Activated CD4-positive, alpha-beta T cell treated with anti-CD3 and anti-CD28 coated beads for 24 hours (primary cell): ENCODE measurements at regions not wholly inside any gene's neighbourhood (a gene's known extent, or its start where the extent isn't known, plus 50 kb on each side); places are given as distances from the start of the nearest gene placed in this dataset.
"Not testable (repeated sequence)": the region's sequence is repeated elsewhere in the genome, so short reads cannot be mapped to it uniquely, and the experiment has no call there.

Experiments
- DNase-seq, 2 donors: peaks; one replicate each; pipeline ENCODE4 v3.0.0-alpha.2; 2020; ENCODE audit warnings: low read depth in 2 of 2

GRCh38 chr10:125236091-125236490, 75.7 kb upstream of the CTBP2 start:
- DNase-seq = no peak

GRCh38 chr10:125235093-125236069, 75.0 kb upstream of the CTBP2 start:
- no peak for DNase-seq

- not testable (repeated sequence) for DNase-seq
Measured at GRCh38 chr10:125234576-125234975, 74.2 kb upstream of the CTBP2 start.

DNA sequence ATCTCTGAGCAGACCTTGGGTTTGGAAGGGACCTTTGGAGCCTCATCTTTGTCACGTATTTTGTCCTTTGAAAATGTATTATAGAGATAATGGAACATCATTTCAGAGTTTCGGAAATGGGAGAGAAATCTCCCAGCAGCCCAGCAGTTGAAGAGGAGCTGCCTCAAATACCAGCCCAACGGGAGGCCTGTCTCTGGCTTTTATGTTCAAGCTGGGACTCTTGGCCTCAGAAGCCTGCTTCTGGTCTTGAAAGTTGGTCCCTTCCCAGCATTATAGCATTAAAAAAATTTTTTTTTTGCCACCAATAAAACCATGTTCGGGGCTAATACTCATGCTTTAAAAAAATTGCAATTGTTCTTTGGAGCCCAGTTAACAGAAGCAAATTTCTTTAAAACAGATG, 73.4 kb upstream of the CTBP2 start:
- DNase-seq = no peak

GRCh38 chr10:125232841-125233240, 72.5 kb upstream of the CTBP2 start:
- DNase-seq = no peak

GRCh38 chr10:125231813-125232475, 71.6 kb upstream of the CTBP2 start:
- DNase-seq = no peak

- no peak for DNase-seq
Measured at GRCh38 chr10:125231116-125231812, 70.9 kb upstream of the CTBP2 start.

DNA sequence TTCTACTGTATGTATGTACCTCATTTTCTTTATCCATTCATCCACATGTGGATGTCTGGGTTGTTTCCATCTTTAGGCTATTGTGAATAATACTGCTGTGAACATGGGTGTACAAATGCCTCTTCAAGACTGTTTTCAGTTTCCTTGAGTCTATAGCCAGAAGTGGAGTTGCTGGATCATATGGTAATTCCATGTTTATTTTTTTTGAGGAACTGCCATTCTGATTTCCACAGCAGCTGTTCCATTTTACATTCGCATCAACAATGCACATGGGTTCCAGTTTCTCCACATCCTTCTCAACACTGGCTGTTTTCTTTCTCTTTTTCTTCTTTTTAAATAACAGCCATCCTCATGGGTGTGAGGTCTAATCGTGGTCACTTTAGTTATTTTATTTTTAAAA, 69.9 kb upstream of the CTBP2 start:
- no peak for DNase-seq

DNA sequence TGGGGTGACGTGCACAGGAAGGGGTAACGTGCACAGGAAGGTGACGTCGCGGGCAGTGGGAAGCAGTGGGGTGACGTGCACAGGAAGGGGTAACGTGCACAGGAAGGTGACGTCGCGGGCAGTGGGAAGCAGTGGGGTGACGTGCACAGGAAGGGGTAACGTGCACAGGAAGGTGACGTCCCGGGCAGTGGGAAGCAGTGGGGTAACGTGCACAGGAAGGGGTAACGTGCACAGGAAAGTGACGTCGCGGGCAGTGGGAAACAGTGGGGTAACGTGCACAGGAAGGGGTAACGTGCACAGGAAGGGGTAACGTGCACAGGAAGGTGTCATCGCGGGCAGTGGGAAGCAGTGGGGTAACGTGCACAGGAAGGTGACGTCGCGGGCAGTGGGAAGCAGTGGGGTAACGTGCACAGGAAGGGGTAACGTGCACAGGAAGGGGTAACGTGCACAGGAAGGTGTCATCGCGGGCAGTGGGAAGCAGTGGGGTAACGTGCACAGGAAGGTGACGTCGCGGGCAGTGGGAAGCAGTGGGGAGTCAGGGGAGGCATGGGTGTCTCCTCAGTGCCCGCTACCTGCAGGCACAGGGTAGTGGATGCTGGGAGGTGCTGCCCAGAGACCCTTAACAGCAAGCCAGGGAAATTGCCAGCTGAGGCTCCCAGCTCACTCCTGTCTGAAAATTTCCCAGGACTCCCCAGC, 68.0 kb upstream of the CTBP2 start:
- DNase-seq = not testable (repeated sequence)

- no peak for DNase-seq
Measured at GRCh38 chr10:125227546-125227945, 67.2 kb upstream of the CTBP2 start.

GRCh38 chr10:125226823-125227222, 66.5 kb upstream of the CTBP2 start:
- no peak for DNase-seq

GRCh38 chr10:125226005-125226404, 65.6 kb upstream of the CTBP2 start:
- no peak for DNase-seq

DNA sequence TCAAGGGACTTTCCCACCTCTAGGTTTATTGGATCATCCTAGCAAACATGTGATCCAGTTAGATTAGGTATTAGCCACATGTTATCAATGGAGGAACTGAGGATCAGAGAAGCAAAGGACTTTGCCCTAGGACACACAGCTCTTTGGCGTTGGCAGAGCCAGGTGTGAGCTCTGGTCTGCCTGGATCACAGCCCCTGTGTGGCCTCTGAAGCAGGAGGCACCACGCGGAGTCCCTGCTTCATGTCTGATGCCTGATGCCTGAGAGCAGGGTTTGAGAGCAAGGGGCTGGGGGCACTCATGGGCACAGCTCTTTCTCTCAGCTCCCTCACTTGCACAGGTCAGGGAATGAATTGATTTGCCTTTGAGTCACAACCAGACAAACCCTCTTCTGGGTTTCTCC, 64.7 kb upstream of the CTBP2 start:
- DNase-seq = no peak

- no peak for DNase-seq
Measured at GRCh38 chr10:125222515-125223308, 62.3 kb upstream of the CTBP2 start.

GRCh38 chr10:125221716-125222115, 61.4 kb upstream of the CTBP2 start:
- DNase-seq = no peak

DNA sequence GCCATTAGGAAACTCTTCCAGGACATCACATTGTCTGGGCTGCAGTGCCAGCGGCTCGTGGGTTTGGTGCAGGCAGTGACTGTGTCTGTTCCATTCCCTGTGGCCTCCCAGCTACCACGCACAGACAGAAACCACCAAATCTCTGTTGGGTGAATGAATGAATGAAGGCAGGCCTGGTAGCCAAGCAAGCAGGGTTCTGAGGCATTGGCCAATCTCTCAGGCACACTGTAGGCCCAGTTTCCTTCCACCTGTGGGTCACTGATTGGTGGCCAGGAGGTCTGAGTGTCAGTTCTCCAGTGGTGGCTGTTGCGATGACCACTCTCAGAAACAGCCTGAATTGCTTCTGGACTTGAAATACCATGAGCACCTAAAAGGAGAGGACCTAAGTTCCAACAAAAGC, 59.4 kb upstream of the CTBP2 start:
- DNase-seq = no peak

DNA sequence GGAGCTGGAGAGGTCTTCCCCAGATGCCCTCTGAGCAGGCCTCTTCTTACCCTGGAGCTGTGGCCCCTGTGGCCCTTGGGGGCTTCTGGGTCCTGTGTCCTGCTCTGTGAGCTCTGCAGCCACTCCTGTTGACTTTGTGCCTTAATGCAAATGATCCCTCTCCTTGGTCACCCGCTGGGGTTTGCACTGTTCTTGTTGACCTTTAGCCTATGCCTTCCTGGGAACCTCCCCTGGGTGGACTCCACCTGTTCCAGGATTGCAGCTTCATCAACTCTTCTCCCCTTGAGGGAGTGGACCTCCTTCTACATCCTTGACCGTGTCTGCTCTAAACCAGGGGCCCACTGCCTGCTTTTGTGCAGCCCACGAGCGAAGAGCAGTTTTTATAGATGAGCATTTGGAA, 58.6 kb upstream of the CTBP2 start:
- DNase-seq = no peak

DNA sequence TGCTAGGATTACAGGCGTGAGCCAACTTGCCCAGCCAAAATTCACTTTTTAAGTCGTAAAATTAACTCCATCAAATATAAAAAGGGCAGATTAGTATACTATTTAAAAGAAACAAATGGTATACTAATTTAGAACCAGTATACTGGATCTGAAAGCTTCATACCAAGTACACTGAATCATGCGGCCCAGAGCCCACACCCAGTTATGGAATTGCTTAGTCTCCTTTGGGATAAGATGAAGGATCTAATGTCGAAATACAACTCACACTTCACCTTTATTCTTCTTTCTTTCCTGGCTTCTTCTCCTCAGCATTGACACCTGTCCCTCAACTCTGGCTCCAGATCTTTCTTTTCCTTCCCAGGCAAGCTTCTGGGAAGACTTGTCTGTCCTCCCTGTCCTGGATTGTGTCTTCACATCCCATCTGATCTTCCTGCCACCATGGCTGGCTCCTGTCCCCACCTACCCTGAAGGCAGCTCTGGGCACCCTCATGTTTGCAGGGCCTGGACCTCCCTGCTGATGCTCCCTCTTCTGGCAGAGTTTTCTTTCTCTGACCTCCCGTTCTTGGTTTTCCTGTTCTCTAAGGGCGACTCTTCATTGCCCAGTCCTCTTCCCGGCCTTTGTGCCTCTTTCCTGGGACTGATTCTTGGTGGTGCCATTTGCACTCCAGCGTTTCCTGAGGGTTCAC, 57.8 kb upstream of the CTBP2 start:
- no peak for DNase-seq

DNA sequence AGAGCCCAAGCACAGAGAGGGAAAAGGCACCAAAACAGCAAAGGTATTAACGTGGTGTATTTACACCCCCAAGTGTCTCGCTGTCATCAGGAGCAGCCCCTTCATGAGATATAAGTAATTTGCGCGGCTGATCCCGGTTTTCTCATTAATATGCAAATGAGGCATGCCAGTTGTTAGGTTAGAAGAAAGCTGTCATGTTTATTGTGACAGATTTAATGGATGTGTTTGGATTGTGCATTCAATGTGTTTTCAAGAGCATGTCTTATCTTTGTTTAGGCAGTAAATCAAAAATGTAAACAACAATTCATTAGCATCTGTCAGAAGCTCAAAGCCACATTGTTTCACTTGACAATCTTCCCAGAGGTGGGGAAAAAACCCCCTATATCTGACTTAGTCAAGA, 56.5 kb upstream of the CTBP2 start:
- no peak for DNase-seq

DNA sequence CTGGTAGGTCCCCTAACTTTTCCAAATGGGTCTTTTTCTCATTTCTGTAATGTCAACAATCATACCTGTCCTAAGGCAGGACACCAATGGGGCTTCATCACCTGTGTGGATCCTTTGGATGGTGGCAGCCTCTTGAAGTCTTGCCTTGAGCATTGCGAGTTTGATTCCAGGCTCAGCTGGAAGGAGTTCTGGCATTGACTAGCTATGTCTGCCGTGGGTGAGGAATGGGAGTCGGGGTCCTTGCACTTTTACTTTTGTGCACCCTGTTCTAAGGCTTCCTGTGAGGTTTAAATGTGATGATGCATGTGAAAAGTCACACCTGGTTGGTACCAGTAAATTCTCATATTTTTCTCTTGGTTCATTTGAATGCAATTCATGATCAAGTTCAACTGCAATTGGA, 55.9 kb upstream of the CTBP2 start:
- no peak for DNase-seq

DNA sequence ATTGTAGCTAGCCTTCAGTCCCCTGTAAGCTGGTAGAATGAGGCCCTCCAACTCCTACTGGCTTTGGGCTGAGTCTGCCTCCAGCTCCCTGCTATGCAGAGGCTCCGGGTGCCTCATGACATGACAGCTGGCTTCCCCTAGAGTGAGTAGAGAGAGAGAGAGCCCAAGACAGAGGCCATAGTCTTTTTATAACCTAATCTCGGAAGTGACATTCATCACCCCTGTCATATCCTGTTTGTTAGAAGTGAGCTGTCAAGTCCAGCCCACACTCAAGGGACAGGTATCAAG, 53.9 kb upstream of the CTBP2 start:
- DNase-seq = no peak
